Glomerular visceral epithelial cell (primary cell): ENCODE measurements at regions not wholly inside any gene's neighbourhood (a gene's known extent, or its start where the extent isn't known, plus 50 kb on each side); places are given as distances from the start of the nearest gene placed in this dataset.
"Not testable (repeated sequence)": the region's sequence is repeated elsewhere in the genome, so short reads cannot be mapped to it uniquely, and the experiment has no call there.

Experiments
- DNase-seq: peaks from one replicate; pipeline ENCODE4 v3.0.0-alpha.2; 2016; ENCODE audit errors: extremely low spot score

DNA sequence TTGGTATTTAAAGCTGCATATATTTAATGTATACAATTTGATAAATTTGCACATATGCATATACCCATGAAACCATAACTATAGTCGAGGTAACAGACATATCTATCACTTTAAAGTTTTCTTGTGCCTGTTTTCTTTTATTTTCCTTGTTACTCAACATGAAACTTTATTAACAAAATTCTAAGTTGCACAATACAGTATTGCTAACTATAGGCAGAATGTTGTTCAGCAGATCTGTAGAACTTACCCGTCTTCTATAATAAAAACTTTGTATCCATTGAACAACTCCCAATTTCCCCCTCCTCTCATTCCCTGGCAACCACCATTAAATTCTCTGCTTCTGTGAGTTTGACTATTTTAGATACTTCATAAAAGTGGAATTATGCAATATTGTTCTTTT is 404.6 kb upstream of the KCND2 start:
- no peak for DNase-seq

DNA sequence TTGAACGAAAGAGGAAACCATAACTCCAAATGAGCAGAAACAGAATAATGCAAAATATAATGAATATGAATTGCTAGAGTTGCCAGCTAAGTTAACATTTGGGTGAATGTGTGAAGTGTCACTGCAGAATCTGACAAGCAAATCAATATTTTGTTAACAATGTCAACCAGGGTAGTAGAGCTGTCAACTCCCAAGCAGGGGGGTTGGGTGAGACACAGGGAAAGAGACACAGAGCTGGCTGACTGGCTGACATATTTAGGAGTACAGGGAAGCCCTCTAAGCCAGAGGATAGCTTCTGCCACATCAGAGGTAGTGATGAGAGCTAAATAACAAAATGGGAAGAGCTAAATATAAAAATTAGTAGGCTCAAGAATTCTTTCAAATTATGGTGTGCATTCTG is 393.1 kb upstream of the KCND2 start:
- DNase-seq = no peak

DNA sequence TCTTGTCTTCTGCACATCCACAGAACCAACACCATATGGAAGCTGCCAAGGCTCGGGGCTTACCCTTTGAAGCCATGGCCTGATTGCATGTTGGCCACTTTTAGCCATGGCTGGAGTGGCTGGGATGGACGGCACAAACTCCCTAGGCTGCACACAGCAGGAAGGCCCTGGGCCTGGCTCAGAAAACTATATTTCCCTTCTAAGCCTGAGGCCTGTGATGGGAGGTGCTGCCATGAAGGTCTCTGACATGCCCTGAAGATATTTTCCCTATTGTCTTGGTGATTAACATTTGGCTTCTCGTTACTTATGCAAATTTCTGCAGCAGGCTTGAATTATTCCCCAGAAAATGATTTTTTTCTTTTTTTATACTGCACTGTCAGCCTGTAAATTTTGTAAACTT is 387.0 kb upstream of the KCND2 start:
- no peak for DNase-seq

DNA sequence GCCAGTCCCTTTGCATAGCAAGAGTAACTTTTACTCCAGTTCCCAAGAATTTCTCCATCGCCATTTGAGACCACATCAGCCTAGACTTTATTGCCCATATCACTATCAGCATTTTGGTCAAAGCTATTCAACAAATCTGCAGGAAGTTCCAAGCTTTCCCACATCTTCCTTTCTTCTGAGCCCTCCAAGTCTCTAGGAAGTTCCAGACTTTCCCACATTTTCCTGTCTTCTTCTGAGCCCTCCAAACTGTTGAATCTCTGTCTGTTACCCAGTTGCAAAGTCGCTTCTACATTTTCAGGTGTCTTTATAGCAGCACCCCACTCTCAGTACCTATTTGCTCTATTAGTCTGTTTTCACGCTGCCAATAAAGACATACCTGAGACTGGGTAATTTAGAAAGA is 386.4 kb upstream of the KCND2 start:
- DNase-seq = not testable (repeated sequence)

DNA sequence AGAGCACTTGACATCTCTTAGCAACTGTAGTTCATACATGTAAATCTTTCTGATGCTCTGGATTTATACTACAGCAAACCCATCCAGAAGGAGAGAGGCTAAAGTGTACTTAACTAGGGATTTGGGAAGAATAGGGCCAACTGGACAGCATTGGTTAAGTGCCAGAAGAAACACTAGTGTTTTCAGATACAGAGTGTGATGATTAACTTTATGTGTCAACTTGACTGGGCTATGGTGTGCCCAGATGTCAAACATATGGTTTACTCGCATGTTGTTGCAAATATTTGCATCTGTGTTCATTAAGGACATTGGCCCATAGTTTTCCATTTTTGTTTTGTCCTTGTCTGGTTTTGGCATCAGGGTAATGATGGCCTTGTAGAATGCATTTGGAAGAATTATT is 384.7 kb upstream of the KCND2 start:
- DNase-seq = no peak

DNA sequence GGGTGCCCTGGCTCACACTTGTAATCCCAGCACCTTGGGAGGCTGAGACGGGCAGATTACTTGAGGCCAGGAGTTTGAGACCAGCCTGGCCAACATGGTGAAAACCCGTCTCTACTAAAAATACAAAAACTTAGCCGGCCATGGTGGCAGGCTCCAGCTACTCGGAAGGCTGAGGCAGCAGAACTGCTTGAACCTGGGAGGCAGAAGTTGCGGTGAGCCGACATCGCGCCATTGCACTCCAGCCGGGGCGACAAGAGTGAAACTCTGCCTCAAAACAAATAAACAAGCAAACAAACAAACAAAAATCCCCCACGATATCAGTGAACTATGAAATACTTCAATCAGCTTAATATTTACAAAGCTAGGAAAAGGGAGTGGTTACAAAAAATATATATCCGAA is 382.3 kb upstream of the KCND2 start:
- no peak for DNase-seq

DNA sequence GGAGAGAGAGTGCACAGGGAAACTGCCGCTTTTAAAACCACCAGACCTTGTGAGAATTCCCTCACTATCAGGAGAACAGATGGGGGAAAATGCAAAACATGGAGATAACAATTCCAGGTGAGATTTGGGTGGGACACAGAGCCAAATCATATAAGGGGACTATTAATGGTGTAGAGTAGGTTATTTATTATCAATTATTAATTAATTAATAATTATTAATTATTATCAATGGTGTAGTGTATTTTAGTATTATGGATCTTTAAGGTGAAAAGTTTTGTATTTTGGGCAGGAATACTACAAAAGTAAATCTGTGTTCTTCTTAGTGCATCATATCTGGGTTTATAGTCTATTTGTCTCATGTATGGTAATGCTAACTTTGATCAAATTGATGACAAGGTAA is 377.7 kb upstream of the KCND2 start:
- DNase-seq = no peak

DNA sequence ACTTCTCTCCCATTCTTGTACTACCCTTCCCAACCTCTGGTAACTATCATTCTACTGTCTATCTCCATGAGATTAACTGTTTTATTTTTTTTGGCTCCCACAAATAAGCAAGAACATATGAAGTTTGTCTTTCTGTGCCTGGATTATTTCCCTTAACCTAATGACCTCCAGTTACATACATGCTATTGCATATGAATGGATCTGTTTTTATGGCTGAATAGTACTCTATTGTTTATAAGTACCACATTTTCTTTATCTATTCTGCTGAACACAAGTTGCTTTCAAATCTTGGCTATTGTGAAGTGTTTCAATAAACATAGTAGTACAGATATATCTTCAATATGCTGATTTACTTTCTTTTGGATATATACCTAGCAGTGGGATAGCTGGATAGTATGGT is 376.6 kb upstream of the KCND2 start:
- DNase-seq = no peak

DNA sequence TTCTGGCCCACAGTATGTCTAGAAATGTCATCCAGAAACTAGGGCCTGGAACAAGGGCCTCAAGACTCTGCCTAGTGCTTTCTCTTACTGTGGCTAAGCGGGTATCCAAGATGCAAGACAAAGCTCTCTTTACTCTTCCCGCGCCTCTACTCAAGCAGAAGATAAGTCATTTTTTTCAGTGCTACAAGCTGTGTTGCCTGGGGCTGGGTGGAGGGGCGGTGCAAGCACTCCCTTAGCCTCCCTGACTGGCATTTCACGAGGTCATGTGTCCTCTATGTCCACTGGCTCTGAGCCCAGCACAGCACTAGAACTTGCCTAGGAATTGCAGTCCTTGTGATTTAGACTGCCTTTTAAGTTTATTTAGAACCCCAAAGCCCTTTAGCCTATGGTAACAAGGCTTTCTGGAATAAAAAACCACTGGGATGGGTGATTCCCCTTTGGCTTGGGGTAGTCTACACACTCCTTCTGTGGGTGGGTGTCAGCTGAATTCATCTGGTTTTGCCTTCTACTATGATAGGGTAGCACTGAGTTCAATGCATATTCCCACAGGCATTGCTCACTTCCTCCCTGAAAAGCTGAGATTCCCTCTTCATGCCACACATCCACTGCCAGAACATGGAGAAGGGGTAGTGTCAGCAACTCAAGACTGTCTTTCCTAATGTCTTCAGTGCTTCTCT is 371.8 kb upstream of the KCND2 start:
- no peak for DNase-seq

DNA sequence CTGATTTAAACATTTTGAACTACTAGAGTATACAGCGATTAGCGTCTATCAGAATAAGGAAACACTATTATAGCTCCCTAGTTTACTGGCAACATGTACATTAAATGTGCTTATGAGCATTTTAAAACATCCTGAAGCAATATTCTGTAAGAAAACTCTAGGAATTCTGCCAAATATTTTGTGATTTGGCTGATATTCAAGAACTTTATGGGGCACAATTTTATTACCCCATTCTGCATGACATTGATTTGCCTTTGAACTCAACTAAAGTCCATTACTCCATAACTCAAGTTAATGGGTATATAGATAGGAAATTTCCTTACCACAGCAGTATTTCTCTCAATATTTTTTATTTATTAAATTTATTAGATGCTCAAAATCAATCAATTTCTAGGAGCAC is 369.9 kb upstream of the KCND2 start:
- no peak for DNase-seq

DNA sequence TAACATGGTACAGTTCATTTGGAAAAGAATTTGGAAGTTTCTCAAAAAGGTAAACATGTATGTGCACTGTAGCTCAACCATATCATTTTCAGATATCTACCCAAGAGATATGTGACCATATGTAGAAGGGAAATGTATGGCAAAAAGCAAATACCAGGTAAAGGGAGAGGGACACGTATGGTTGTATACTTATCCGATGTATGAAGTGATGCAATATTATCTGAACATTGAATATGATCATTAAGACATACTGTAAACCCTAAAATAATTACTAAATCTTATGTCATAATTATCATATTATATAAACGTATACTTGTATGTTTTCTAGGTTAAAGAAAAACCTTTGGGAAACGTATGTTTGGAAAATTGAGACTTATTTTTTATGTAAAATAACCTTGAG is 367.5 kb upstream of the KCND2 start:
- no peak for DNase-seq

DNA sequence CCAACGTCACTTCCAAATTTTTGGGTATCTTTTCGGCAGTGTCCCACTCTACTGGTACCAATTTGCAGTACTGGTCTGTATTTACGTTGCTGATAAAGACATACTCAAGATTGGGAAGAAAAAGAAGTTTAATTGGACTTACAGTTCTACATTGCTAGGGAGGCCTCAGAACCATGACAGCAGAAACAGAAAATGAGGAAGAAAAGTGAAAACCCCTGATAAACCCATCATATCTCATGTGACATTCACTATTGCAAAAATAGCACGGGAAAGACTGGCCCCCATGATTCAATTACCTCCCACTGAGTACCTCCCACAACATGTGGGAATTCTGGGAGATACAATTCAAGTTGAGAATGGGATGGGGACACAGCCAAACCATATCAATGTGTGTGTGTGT is 364.0 kb upstream of the KCND2 start:
- DNase-seq = no peak

DNA sequence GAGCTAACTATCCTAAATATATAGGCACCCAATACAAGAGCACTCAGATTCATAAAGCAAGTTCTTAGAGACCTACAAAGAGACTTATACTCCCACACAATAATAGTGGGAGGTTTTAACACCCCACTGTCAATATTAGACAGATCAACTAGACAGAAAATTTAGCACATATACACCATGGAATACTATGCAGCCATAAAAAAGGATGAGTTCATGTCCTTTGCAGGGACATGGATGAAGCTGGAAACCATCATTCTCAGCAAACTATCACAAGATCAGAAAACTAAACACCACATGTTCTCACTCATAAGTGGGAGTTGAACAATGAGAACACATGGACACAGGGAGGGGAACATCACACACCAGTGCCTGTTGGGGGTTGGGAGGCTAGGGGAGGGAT is 358.9 kb upstream of the KCND2 start:
- not testable (repeated sequence) for DNase-seq

DNA sequence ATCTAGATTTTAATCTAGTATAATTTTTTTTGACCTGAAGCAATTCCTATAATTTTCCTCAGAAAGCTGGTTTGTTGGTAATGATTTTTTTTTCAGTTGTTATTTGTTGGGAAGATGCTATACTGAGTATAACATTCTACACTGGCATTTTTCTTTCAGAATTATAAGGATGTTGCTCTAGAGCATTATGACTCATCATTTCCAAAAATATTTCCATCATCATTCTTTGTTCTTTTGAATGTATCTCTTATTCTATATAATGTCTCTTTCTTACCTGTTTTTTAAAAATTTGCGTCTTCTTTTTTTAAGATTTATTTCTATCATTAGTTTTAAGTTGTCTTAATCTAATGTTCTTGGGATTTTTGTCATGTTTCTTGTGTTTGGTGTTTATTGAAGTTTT is 356.5 kb upstream of the KCND2 start:
- DNase-seq = no peak

DNA sequence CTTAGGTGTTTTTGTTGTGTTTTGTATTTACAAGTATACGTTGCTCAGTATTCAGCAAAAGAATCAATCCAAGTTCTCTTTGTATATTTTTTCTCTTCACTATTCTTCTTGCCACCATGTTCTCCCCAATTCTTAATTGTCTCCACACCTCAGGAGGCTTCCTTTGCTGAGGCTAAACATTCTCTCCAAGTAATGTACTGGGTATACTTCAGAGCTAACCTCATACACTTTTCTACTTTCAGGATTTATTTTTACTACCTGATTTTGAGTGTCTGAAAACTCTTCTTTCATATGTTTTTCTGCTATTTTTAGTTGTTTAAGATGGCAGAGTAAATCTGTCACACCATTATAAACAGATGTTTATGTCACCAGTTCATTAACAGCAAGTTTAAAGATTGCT is 354.8 kb upstream of the KCND2 start:
- no peak for DNase-seq

DNA sequence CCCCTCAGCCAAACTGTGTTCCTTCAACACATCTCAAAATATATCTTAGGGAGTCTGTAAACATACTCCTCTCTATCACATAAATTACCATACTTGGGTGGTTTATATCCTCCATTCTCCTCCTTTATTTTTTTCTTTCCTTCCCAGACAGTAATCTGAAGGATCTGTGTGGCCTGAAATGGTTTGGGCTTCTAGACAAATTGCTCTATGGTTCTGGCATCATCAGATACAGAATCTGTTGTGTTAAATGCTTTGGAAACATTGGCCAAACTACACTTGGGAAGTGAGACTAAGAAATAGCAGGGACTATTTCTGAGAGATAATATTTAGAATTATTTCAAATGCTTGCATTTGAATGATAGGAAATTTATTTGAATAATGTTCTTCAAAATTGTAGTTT is 353.0 kb upstream of the KCND2 start:
- DNase-seq = no peak

DNA sequence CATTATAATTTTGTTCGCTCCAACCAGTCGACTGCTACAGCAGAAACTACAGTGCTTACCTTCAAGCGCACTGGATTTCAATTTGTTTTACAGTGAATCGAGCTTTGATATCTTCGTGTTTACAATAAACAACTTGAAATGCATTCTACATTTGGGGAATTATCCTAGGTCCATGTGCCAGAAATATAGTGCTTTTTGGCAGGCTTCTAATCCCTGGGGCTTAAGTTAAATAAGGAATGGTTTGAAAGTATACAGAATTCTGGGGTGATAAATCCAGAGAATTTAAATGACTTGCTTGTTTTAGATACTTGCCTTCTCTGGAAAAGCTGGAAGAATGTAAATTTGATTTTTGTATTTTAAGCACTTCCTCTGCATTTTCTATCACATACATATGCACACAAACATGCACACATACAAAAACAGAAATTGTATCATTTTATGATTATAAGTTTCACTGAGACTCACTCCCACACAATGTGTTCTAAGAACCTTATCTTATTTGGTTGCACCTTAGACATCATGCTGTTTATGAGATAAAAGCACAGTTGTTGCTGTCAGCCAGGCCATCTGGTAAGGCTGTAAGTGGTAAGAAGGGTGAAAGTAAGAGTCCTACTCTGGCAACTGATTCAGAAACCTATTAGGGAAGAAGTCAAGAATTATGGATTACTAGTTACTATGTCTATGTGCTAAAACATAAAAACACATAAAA is 347.2 kb upstream of the KCND2 start:
- DNase-seq = no peak

DNA sequence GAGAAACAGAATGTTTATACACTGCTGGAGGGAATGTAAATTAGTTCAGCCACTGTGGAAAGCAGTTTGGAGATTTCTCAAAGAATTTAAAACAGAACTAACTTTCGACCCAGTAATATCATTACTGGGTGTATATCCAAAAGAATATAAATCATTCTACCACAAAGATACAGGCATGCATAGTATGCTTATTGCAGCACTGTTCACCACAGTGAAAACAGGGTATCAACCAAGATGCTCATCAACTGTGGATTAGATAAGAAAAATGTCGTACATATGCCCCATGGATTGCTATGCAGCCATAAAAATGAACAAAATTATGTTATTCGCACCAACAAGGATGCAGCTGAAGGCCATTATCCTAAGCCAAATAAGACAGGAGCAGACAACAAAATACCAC is 343.1 kb upstream of the KCND2 start:
- DNase-seq = no peak

DNA sequence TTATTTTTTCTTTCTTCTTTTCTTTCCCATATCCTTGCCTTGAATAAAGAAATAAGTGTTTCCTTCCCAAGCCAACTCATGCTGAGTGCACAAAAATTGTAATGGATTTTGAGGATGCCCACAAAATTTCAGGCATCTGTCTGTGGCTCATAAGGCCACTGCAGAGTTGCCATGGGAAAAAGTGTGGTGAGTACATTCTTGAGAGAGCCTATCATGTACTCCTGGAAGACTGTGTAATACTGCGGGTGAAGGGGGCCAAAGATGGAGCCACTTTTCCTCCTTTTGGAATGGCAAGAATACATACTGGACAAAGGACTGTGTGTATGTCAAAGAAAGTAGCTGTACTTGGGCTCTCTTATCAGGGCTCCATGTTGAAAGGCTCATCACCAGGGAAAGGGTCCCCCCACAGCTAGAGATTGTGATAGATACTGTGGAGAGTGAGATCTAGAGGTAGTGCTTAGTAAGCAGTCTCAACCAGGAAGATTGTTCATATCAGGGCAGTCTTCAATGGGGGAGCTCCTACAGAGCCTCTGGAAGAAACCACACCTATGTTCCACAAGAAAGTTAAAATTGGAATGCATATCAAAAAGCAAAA is 341.6 kb upstream of the KCND2 start:
- no peak for DNase-seq

DNA sequence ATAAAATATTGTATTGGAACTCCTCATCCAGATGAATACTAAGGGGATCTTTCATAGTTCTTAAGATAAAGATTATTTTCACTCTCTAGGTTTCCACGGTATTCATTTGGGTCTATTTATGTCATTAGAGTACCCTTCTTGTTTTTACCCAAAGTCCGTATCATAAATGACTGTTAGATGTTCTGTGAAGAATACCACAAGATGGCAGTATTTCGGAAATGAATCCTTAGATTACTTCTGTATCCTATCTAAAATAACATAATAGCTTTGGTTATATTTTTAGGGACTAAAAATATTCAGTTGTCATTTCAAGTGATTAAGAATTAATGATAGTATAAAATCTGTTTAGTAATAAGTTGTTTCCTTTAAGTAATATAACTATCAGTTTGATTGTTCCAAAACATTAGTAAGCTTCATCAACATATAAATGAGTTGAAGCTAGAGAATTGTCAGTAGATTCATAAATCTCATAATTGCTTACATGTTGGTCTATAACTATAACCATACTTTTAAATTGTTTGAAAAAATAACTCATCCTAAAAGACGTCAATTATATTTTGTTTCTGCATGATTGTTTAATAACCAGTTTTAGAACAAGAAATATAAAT is 337.5 kb upstream of the KCND2 start:
- DNase-seq = peak; percentile 24

DNA sequence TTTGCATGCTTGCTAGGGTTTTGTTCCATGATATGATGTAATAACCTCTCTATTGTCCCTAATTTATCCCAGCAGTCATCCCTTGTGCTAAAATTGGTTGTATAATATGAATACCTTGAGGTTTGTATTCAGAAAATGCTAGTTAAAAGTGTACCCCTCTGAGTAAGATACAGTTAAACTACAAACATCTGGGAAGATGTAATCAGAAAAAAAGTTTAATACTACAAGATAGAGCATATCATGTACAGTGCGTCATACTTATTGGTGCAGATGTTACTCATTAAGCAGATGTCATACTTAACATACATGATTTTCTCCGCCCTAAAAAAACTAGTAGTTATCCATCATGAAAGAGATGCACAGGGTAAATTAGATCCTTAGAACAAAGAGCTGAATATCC is 336.1 kb upstream of the KCND2 start:
- DNase-seq = no peak

DNA sequence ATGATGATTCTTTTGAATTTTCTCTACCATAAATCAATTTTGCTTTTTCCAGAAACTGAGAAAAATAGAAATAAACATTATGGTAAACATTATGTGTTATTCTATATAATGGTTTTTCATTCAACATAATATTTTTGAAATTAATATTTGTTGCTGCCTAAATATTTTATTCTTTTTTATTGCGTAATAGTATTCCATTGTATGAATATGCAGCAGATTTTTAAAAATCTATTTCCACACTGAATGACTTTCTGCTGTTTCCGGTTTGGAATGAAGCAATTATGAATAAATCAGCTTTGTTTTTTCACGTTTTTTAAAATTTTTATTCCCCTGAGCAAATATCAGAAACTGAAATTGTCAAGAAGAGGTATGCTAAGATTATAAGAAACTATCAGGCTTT is 335.2 kb upstream of the KCND2 start:
- no peak for DNase-seq

DNA sequence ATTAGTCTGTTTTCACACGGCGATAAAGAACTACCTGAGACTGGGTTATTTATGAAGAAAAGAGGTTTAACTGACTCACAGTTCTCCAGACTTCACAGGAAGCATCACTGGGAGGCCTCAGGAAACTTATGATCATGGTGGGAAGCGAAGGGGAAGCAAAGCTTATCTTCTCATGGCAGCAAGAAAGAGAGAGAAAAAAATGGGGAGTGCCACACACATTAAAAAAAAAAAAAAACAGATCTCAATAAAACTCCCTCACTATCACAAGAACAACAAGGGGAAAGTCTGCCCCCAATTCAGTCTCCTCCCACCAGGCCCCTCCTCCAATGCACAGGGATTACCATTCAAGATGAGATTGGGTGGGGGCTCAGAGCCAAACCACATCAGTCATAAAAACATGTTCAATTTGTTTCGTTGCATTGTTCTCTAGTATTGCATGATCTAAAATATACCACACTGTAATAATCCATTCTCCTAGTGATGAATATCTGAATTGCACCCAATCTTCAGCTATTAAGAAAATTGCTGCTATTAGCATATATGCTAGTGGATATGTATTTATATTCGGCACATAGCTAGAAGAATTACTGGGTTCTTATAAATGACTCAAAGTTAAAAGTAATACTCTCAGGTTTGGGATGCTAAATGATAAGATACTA is 328.9 kb upstream of the KCND2 start:
- DNase-seq = no peak
